Testis (tissue), 2 donors: ENCODE measurements at regions not wholly inside any gene's neighbourhood (a gene's known extent, or its start where the extent isn't known, plus 50 kb on each side); places are given as distances from the start of the nearest gene placed in this dataset.

Experiments
- CTCF ChIP-seq, 3 experiments: fragments of 450-650 bp in 2 of 3; fragments of 200-600 bp in 1 of 3; sonication (generic) in 1 of 3; IDR thresholded peaks; one replicate each; pipeline ENCODE4 v1.5.1; 2016 to 2019; ENCODE audit warnings: antibody characterized with exemption in 3 of 3, mild to moderate bottlenecking in 2 of 3, moderate library complexity in 1 of 3
- POLR2A ChIP-seq: fragments of 450-650 bp; IDR thresholded peaks from one replicate; pipeline ENCODE4 v1.6.1; 2017; ENCODE audit warnings: antibody characterized with exemption, mild to moderate bottlenecking, moderate library complexity

GRCh38 chr5:98657559-98657958 is 115.9 kb upstream of the RGMB start:
- TF ChIP-seq CTCF (IDR thresholded peaks at IDR 0.05) (no peak), POLR2A (no peak)
